ENCODE measurements at regions not wholly inside any gene's neighbourhood (a gene's known extent, or its start where the extent isn't known, plus 50 kb on each side); places are given as distances from the start of the nearest gene placed in this dataset.

- no peak for DNase-seq (ENCODE audit: low spot score)
Observed at GRCh38 chr9:38312406-38312805, 80.1 kb upstream of the ALDH1B1 start.

GRCh38 chr9:38311382-38312270 lies 80.9 kb upstream of the ALDH1B1 start:
- no peak for DNase-seq (ENCODE audit: low spot score)

- DNase-seq (ENCODE audit: low spot score): peak; percentile 60
Observed at GRCh38 chr9:38309324-38310195, 82.9 kb upstream of the ALDH1B1 start.

GRCh38 chr9:38308136-38308535 lies 84.4 kb upstream of the ALDH1B1 start:
- DNase-seq (ENCODE audit: low spot score): no peak

GRCh38 chr9:38306899-38307298 lies 85.6 kb upstream of the ALDH1B1 start:
- no peak for DNase-seq (ENCODE audit: low spot score)

GRCh38 chr9:38305582-38305981 lies 86.9 kb upstream of the ALDH1B1 start:
- no peak for DNase-seq (ENCODE audit: low spot score)

GRCh38 chr9:38301376-38302106 lies 91.0 kb upstream of the ALDH1B1 start:
- DNase-seq (ENCODE audit: low spot score): no peak

GRCh38 chr9:38299856-38300255 lies 92.6 kb upstream of the ALDH1B1 start:
- no peak for DNase-seq (ENCODE audit: low spot score)

- DNase-seq (ENCODE audit: low spot score): no peak
Observed at GRCh38 chr9:38298904-38299303, 93.6 kb upstream of the ALDH1B1 start.

GRCh38 chr9:38298503-38298902 lies 94.0 kb upstream of the ALDH1B1 start:
- DNase-seq (ENCODE audit: low spot score): no peak

GRCh38 chr9:38296807-38297206 lies 95.7 kb upstream of the ALDH1B1 start:
- no peak for DNase-seq (ENCODE audit: low spot score)

GRCh38 chr9:38295764-38296163 lies 96.7 kb upstream of the ALDH1B1 start:
- DNase-seq (ENCODE audit: low spot score): no peak

- no peak for DNase-seq (ENCODE audit: low spot score)
Observed at GRCh38 chr9:38294220-38294960, 98.1 kb upstream of the ALDH1B1 start.

GRCh38 chr9:38293022-38293421 lies 99.5 kb upstream of the ALDH1B1 start:
- DNase-seq (ENCODE audit: low spot score): no peak

GRCh38 chr9:38292480-38292879 lies 100.0 kb upstream of the ALDH1B1 start:
- no peak for DNase-seq (ENCODE audit: low spot score)

- no peak for DNase-seq (ENCODE audit: low spot score)
Observed at GRCh38 chr9:38289866-38290245, 102.6 kb upstream of the ALDH1B1 start.

GRCh38 chr9:38289236-38289865 lies 103.2 kb upstream of the ALDH1B1 start:
- no peak for DNase-seq (ENCODE audit: low spot score)

GRCh38 chr9:38288502-38288901 lies 104.0 kb upstream of the ALDH1B1 start:
- no peak for DNase-seq (ENCODE audit: low spot score)

- no peak for DNase-seq (ENCODE audit: low spot score)
Observed at GRCh38 chr9:38287420-38287985, 105.0 kb upstream of the ALDH1B1 start.

- DNase-seq (ENCODE audit: low spot score): no peak
Observed at GRCh38 chr9:38286766-38287165, 105.7 kb upstream of the ALDH1B1 start.

GRCh38 chr9:38286357-38286756 lies 106.1 kb upstream of the ALDH1B1 start:
- no peak for DNase-seq (ENCODE audit: low spot score)

All from COLO829 (cell line).